Chondrocyte (in vitro differentiated cells): ENCODE measurements at regions not wholly inside any gene's neighbourhood (a gene's known extent, or its start where the extent isn't known, plus 50 kb on each side); places are given as distances from the start of the nearest gene placed in this dataset.

Source experiments
- DNase-seq: peaks from one replicate; pipeline ENCODE4 v3.0.0; 2021; ENCODE audit warnings: mixed read lengths, low spot score
- H3K27ac Mint-ChIP-seq: one replicate; pipeline ENCODE4 v1.8.0; 2021; ENCODE audit warnings: mild to moderate bottlenecking, moderate library complexity, mixed read lengths; ENCODE audit not compliant: unreplicated experiment
- H3K27me3 Mint-ChIP-seq: 2 replicates; pipeline ENCODE4 v1.8.0; 2021; ENCODE audit warnings: low read depth, mixed read lengths
- H3K36me3 Mint-ChIP-seq: 2 replicates; pipeline ENCODE4 v1.8.0; 2021; ENCODE audit warnings: low read depth, mixed read lengths
- H3K4me1 Mint-ChIP-seq: 2 replicates; pipeline ENCODE4 v1.8.0; 2021; ENCODE audit warnings: low read depth, mild to moderate bottlenecking, mixed read lengths
- H3K4me3 Mint-ChIP-seq: one replicate; pipeline ENCODE4 v1.8.0; 2021; ENCODE audit warnings: mild to moderate bottlenecking, moderate library complexity, mixed read lengths; ENCODE audit not compliant: unreplicated experiment
- H3K9me3 Mint-ChIP-seq: 2 replicates; pipeline ENCODE4 v1.8.0; 2021; ENCODE audit warnings: low read depth, mixed read lengths
- TF ChIP-seq, protein P1 (sequence below): fragments of 200-600 bp; sonication (generic); IDR thresholded peaks from 2 replicates; pipeline ENCODE4 v1.5.0; 2021; ENCODE audit warnings: antibody characterized with exemption, mild to moderate bottlenecking, moderate library complexity

DNA sequence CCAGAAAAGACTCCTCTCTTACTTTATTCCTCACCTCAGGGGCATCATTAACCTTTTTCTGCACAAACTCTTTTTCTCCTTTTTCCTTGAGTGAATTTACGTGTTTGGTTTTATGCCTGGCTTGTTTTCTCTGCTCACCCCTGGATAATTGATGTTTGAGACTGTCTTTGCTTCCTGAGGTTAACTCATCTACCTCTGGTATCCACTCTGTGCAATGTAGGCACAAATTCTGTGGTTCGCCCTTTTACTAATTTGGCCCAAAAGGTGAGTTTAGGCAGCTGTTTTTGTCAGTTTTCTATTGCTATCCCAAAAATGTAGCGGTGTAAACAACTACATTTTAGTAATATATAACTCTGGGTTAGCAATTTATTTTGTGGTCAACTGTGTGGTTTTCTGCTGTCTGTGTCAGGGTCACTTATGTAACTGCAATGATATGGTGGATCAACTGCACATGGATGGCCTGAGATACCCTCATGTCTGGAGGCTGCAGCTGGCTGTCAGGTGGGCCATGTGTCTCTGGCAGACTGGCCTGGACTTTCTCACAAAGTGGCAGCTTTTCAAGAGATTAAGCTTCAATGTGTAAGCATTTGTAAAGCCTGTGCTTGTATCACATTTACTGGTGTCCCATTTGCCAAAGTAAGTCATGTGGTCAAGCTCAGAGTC is 329.7 kb downstream of the FSIP2 start:
- TF ChIP-seq, protein P1, sequence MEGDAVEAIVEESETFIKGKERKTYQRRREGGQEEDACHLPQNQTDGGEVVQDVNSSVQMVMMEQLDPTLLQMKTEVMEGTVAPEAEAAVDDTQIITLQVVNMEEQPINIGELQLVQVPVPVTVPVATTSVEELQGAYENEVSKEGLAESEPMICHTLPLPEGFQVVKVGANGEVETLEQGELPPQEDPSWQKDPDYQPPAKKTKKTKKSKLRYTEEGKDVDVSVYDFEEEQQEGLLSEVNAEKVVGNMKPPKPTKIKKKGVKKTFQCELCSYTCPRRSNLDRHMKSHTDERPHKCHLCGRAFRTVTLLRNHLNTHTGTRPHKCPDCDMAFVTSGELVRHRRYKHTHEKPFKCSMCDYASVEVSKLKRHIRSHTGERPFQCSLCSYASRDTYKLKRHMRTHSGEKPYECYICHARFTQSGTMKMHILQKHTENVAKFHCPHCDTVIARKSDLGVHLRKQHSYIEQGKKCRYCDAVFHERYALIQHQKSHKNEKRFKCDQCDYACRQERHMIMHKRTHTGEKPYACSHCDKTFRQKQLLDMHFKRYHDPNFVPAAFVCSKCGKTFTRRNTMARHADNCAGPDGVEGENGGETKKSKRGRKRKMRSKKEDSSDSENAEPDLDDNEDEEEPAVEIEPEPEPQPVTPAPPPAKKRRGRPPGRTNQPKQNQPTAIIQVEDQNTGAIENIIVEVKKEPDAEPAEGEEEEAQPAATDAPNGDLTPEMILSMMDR, result no peak
- Mint-ChIP-seq H3K4me3 (no peak overlapping the region), H3K27ac (no peak overlapping the region), H3K4me1 (no peaks in the 10 kb centered on the region), H3K9me3 (no peaks in the 10 kb centered on the region), H3K27me3 (no peaks in the 10 kb centered on the region), H3K36me3 (no peaks in the 10 kb centered on the region)
- DNase-seq, result no peak

GRCh38 chr2:186069676-186070075 is 331.1 kb downstream of the FSIP2 start:
- H3K4me3 Mint-ChIP-seq, result no peak overlapping the region
- no peaks in the 10 kb centered on the region for H3K27me3 Mint-ChIP-seq
- TF ChIP-seq, protein P1, result no peak
- no peak overlapping the region for H3K27ac Mint-ChIP-seq
- peaks cover 3% of the 10 kb centered on the region for H3K9me3 Mint-ChIP-seq
- no peaks in the 10 kb centered on the region for H3K4me1 Mint-ChIP-seq
- no peaks in the 10 kb centered on the region for H3K36me3 Mint-ChIP-seq
- no peak for DNase-seq

DNA sequence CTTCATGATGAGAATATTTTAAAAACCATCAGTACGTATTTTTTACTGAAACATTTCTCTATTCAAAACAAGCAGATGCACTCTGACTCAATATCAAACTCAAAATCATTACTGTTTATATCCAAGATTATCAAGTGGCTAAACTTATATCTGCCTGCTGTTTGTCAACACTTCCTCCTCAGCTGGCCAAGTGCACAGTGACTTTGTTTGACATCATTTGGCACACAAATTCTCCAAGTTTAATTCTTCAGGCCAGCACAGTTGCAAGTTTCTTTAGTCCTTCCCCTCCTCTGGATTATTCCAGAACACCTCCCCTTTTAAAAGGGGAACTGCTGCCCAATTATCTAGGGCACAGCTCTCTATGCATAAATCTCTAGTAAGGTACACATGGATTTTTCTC is 346.6 kb downstream of the FSIP2 start:
- Mint-ChIP-seq H3K27me3 (no peaks in the 10 kb centered on the region), H3K36me3 (peaks cover 6% of the 10 kb centered on the region), H3K9me3 (peaks cover 5% of the 10 kb centered on the region), H3K4me1 (no peaks in the 10 kb centered on the region), H3K4me3 (no peak overlapping the region), H3K27ac (no peak overlapping the region)
- TF ChIP-seq, protein P1, result no peak
- DNase-seq, result no peak

DNA sequence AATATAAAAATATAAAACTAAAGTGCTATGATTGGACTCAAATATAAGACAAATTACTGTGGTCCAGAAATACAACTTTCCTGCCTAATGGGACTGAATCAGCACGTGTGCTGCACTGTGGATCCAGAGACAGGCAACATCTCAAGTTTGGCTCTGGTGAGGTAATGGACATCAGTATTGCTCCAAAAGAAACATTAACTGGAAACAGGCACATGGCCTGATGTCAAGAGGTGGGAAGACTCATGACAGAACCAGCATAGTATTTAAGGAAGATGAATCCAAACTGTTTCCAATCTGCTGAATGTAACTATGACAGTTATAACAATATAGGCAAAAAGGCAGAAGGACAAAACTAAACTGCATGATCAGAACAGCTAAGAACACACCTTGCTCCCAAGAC is 354.6 kb downstream of the FSIP2 start:
- Mint-ChIP-seq H3K4me1 (no peaks in the 10 kb centered on the region), H3K27me3 (no peaks in the 10 kb centered on the region), H3K4me3 (no peak overlapping the region), H3K27ac (no peak overlapping the region), H3K9me3 (no peaks in the 10 kb centered on the region), H3K36me3 (peaks cover 2% of the 10 kb centered on the region)
- no peak for DNase-seq
- TF ChIP-seq, protein P1, result no peak

DNA sequence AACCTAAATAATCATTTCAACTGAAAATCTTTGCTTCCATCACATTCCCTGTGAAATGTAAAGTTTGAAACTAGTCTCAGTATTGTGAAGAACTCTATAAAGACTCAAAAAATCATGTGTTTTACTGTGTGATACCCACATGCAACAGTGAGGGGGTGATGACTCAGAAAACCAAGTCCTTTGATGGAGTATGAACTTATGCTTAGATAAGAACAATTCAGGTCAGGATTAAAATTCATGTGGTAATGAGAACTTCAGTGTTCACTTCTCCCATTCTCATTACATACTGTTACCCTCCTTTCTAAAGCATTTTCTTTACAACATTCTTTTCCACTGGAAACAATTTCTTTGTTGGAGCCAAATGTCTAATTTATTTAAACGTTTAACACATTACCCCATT is 360.2 kb downstream of the FSIP2 start:
- no peaks in the 10 kb centered on the region for H3K9me3 Mint-ChIP-seq
- TF ChIP-seq, protein P1, result no peak
- H3K27me3 Mint-ChIP-seq, result no peaks in the 10 kb centered on the region
- no peak overlapping the region for H3K27ac Mint-ChIP-seq
- DNase-seq, result no peak
- no peaks in the 10 kb centered on the region for H3K36me3 Mint-ChIP-seq
- H3K4me1 Mint-ChIP-seq, result no peaks in the 10 kb centered on the region
- no peak overlapping the region for H3K4me3 Mint-ChIP-seq
